Mesothelial cell of epicardium (in vitro differentiated cells): ENCODE measurements at regions not wholly inside any gene's neighbourhood (a gene's known extent, or its start where the extent isn't known, plus 50 kb on each side); places are given as distances from the start of the nearest gene placed in this dataset.

Source experiments
- DNase-seq, 2 experiments: peaks; one replicate each; pipeline ENCODE4 v3.0.0; 2021; ENCODE audit warnings: low spot score in 2 of 2; ENCODE audit not compliant: unreplicated experiment in 2 of 2
- H3K27ac Mint-ChIP-seq: 2 replicates; pipeline ENCODE4 v1.8.0; 2021; ENCODE audit warnings: mixed read lengths
- H3K27me3 Mint-ChIP-seq: 2 replicates; pipeline ENCODE4 v1.8.0; 2021; ENCODE audit warnings: low read depth, mixed read lengths
- H3K36me3 Mint-ChIP-seq: 2 replicates; pipeline ENCODE4 v1.8.0; 2021; ENCODE audit warnings: mixed read lengths
- H3K4me1 Mint-ChIP-seq: 2 replicates; pipeline ENCODE4 v1.8.0; 2021; ENCODE audit warnings: mixed read lengths
- H3K4me3 Mint-ChIP-seq: 2 replicates; pipeline ENCODE4 v1.8.0; 2021; ENCODE audit warnings: mild to moderate bottlenecking, moderate library complexity, mixed read lengths
- H3K9me3 Mint-ChIP-seq: 2 replicates; pipeline ENCODE4 v1.8.0; 2021; ENCODE audit warnings: mixed read lengths
- TF ChIP-seq, protein P1 (sequence below): fragments of 200-600 bp; sonication (generic); IDR thresholded peaks from one replicate; pipeline ENCODE4 v1.5.0; 2021; ENCODE audit warnings: antibody characterized with exemption; ENCODE audit not compliant: unreplicated experiment

DNA sequence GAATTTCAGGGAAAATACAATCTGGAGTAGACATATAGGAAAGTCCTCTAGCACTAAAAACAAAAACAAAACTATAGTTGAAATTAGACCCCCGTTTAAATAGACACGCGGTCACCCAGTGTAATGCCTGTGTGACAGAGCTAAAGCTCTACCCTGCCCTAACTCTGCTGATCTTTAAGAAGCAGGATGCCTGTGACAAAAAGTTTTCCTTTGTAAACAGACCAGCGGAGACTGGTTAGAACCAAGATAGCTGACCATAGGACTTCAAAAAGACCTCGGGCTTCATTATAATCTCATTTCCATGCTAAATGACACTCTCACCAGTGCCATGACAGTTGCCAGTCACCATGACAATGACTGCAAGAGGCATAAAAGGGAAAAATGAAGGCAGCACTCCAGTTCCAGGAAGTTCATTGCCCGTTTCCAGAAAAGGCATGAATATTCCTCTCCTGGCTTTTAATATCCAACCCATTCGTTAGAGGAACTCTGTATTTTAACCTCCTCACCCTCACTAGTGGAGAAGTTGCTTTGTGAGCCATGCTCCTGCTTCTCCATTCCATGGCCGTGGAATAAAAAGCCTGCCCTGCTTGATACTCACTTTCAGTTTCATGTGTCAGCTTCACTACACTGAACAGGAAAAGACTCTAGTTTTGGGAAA lies 157.2 kb upstream of the COPS8 start:
- no peaks in the 10 kb centered on the region for H3K27me3 Mint-ChIP-seq
- peaks cover 4% of the 10 kb centered on the region for H3K36me3 Mint-ChIP-seq
- peaks cover 40% of the 10 kb centered on the region for H3K4me1 Mint-ChIP-seq
- H3K4me3 Mint-ChIP-seq = no peak overlapping the region
- no peak for DNase-seq
- TF ChIP-seq, protein P1, sequence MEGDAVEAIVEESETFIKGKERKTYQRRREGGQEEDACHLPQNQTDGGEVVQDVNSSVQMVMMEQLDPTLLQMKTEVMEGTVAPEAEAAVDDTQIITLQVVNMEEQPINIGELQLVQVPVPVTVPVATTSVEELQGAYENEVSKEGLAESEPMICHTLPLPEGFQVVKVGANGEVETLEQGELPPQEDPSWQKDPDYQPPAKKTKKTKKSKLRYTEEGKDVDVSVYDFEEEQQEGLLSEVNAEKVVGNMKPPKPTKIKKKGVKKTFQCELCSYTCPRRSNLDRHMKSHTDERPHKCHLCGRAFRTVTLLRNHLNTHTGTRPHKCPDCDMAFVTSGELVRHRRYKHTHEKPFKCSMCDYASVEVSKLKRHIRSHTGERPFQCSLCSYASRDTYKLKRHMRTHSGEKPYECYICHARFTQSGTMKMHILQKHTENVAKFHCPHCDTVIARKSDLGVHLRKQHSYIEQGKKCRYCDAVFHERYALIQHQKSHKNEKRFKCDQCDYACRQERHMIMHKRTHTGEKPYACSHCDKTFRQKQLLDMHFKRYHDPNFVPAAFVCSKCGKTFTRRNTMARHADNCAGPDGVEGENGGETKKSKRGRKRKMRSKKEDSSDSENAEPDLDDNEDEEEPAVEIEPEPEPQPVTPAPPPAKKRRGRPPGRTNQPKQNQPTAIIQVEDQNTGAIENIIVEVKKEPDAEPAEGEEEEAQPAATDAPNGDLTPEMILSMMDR = no peak
- no peak overlapping the region for H3K27ac Mint-ChIP-seq
- H3K9me3 Mint-ChIP-seq = peaks cover 9% of the 10 kb centered on the region

DNA sequence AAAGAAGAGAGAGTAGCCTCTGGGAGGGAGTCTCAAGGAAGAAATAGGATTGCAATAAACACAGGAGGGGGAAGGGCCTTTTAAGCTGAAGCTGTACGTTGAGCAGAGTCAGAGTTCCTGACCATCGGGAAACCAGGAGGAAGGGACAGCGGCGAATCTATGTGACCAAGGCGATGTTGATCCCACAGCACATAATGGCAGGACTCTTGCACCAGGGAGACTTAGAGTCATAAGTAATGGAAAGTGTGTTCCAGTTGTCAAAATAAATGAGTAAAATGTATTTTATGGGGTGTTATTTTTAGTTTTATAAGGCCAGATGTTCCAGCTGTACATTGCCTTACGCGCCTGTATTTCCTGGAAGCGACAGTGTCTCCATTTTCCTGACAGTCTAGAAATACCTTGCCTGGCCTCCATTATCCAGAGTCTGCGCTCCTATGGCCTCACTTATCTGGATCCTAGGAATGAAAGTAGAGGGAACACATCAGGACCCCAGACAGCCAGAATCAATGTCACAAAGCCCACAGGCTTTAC lies 152.8 kb upstream of the COPS8 start:
- peaks cover 3% of the 10 kb centered on the region for H3K27me3 Mint-ChIP-seq
- H3K27ac Mint-ChIP-seq = peak overlapping the region; percentile 22
- TF ChIP-seq, protein P1 = no peak
- H3K36me3 Mint-ChIP-seq = no peaks in the 10 kb centered on the region
- peaks cover 30% of the 10 kb centered on the region for H3K4me1 Mint-ChIP-seq
- H3K4me3 Mint-ChIP-seq = peak overlapping the region; percentile 3
- no peaks in the 10 kb centered on the region for H3K9me3 Mint-ChIP-seq
- no peak for DNase-seq

DNA sequence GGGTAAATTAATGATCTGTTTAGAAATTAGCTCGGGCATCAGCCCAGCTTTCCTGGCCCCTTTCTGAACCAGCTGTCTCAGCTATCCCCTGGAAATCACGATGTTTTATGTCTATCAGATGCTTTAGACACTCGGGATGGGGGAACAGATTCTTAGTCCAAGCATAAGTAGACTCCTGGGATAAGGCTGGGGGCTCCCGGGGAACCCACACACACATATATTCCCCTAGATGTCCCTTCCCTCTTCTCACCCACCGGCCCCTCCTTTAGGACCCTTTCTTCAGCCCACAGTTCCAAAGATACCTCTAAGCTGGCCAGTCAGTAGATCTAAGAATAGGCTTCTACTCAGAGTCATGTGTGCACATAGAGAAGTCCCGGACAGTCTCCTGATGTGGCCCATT lies 151.5 kb upstream of the COPS8 start:
- TF ChIP-seq, protein P1 = no peak
- Mint-ChIP-seq H3K27me3 (peaks cover 3% of the 10 kb centered on the region), H3K36me3 (no peaks in the 10 kb centered on the region), H3K4me3 (no peak overlapping the region), H3K9me3 (no peaks in the 10 kb centered on the region), H3K4me1 (peaks cover 31% of the 10 kb centered on the region), H3K27ac (no peak overlapping the region)
- DNase-seq = no peak

DNA sequence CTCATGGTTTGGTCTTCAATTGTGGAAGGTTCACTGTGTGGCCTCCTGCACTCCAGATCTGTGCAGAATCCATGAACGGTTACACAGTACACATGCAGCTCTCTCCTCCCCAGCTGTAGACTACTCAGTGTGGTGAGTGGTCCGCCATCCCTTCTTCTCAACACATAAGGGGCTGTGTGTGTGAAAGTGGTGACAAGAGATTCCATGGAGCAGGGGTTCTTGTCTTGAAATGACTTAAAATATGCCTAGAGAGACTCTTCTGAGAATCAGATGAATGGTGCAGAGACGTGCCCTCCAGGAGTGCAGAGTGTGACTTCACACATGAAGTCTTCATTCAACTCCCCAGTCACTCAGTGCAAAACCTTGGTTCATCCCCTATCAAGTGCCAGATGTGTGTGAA lies 151.0 kb upstream of the COPS8 start:
- H3K36me3 Mint-ChIP-seq = no peaks in the 10 kb centered on the region
- H3K9me3 Mint-ChIP-seq = no peaks in the 10 kb centered on the region
- DNase-seq = no peak
- H3K4me3 Mint-ChIP-seq = no peak overlapping the region
- peaks cover 3% of the 10 kb centered on the region for H3K27me3 Mint-ChIP-seq
- no peak overlapping the region for H3K27ac Mint-ChIP-seq
- H3K4me1 Mint-ChIP-seq = peaks cover 36% of the 10 kb centered on the region
- TF ChIP-seq, protein P1 = no peak

DNA sequence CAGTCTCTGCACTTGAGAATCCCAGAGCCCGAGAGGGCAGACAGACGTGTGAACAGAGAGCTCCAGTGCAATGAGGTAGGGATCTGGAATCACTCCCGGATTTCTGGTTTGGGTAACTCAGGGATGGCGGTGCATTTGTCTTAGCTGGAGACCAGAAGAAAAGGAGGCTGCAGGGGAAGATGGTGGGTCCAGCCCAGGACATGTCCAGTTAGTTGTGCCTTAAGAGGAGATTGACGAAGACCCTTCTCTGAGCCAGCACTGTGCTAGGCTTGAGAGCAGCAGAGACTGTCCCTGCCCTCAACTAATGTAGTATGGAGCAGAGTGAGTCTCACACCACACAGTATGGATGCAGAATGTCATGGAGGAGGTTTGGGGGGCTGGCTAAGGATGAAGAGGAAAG lies 150.6 kb upstream of the COPS8 start:
- Mint-ChIP-seq H3K27ac (no peak overlapping the region), H3K4me1 (peaks cover 40% of the 10 kb centered on the region), H3K36me3 (no peaks in the 10 kb centered on the region), H3K27me3 (peaks cover 3% of the 10 kb centered on the region), H3K9me3 (no peaks in the 10 kb centered on the region), H3K4me3 (no peak overlapping the region)
- TF ChIP-seq, protein P1 = no peak
- no peak for DNase-seq
